Tibial nerve (tissue), 4 donors: ENCODE measurements at regions not wholly inside any gene's neighbourhood (a gene's known extent, or its start where the extent isn't known, plus 50 kb on each side); places are given as distances from the start of the nearest gene placed in this dataset.

Source experiments
- DNase-seq, 2 donors: peaks; one replicate each; pipeline ENCODE4 v3.0.0-alpha.2; 2019; ENCODE audit warnings: low spot score in 2 of 2
- H3K27ac ChIP-seq, 4 donors: fragments of 200-600 bp; sonication (generic) in 3 of 4; one replicate each; pipeline ENCODE4 v1.5.1; 2017 to 2019; ENCODE audit warnings: mild to moderate bottlenecking in 1 of 4
- H3K27me3 ChIP-seq, 2 donors: fragments of 200-600 bp; sonication (generic) in 1 of 2; one replicate each; pipeline versions ENCODE4 v1.5.1 to v1.6.0; 2017 to 2019
- H3K36me3 ChIP-seq, 3 donors: fragments of 200-600 bp; sonication (generic); one replicate each; pipeline ENCODE4 v1.5.1; 2018 to 2019
- H3K4me1 ChIP-seq, 4 donors: fragments of 200-600 bp; sonication (generic) in 3 of 4; one replicate each; pipeline ENCODE4 v1.5.1; 2017 to 2019
- H3K4me3 ChIP-seq, 4 donors: fragments of 200-600 bp; sonication (generic) in 3 of 4; one replicate each; pipeline ENCODE4 v1.5.1; 2017 to 2019; ENCODE audit warnings: mild to moderate bottlenecking in 1 of 4, moderate library complexity in 1 of 4
- H3K9me3 ChIP-seq, 4 donors: fragments of 200-600 bp; sonication (generic) in 3 of 4; one replicate each; pipeline ENCODE4 v1.5.1; 2017 to 2019
- CTCF ChIP-seq, 5 experiments: fragments of 200-600 bp in 3 of 5; fragments of 450-650 bp in 2 of 5; sonication (generic) in 3 of 5; IDR thresholded peaks; one replicate each; pipeline ENCODE4 v1.5.1; 2016 to 2019; ENCODE audit warnings: antibody characterized with exemption in 5 of 5, mild to moderate bottlenecking in 3 of 5, moderate library complexity in 2 of 5
- EP300 ChIP-seq, 2 donors: sonication (generic); formaldehyde crosslinking; IDR thresholded peaks; one replicate each; pipeline ENCODE4 v1.6.1; 2017; ENCODE audit warnings: antibody characterized with exemption in 2 of 2, mild to moderate bottlenecking in 1 of 2
- POLR2A ChIP-seq, 2 donors: fragments of 450-650 bp; IDR thresholded peaks; one replicate each; pipeline ENCODE4 v1.6.1; 2017; ENCODE audit warnings: antibody characterized with exemption in 2 of 2, mild to moderate bottlenecking in 2 of 2, moderate library complexity in 2 of 2
- WGBS, 2 donors: methylation state at CpG; one replicate each; pipeline ENCODE4 v1.1.5; 2018; 5-methylcytosine and 5-hydroxymethylcytosine counted together

- TF ChIP-seq CTCF (IDR thresholded peaks at IDR 0.05), result no peak
- TF ChIP-seq EP300 (IDR thresholded peaks at IDR 0.05), result peak in 1 of 2 donors; percentile 39
- Histone ChIP-seq H3K27me3 (no peaks in the 10 kb centered on the region), H3K9me3 (no peaks in the 10 kb centered on the region), H3K4me1 (peaks cover 0 to 11% (median 0%) of the 10 kb centered on the region in 4 donors), H3K4me3 (no peak overlapping the region), H3K27ac (peak overlapping the region in 1 of 4 donors; percentile 1), H3K36me3 (no peaks in the 10 kb centered on the region)
- DNase-seq, result no peak
- WGBS, 2 donors, result 65 to 68% methylated on average over 3 of the region's 3 CpGs
Measured at GRCh38 chr5:93087326-93087725, 493.7 kb downstream of the NR2F1-AS1 start.

GRCh38 chr5:93082981-93083380 is 498.0 kb downstream of the NR2F1-AS1 start:
- no peak for TF ChIP-seq EP300 (IDR thresholded peaks at IDR 0.05)
- no peak for TF ChIP-seq CTCF (IDR thresholded peaks at IDR 0.05)
- TF ChIP-seq POLR2A (IDR thresholded peaks at IDR 0.05), result no peak
- peaks cover 0 to 9% (median 0%) of the 10 kb centered on the region in 4 donors for H3K4me1 ChIP-seq
- no peaks in the 10 kb centered on the region for H3K27me3 ChIP-seq
- H3K4me3 ChIP-seq, result no peak overlapping the region
- no peak overlapping the region for H3K27ac ChIP-seq
- 90 to 94% methylated on average over 2 of the region's 2 CpGs for WGBS, 2 donors
- H3K36me3 ChIP-seq, result no peaks in the 10 kb centered on the region
- no peaks in the 10 kb centered on the region for H3K9me3 ChIP-seq
- DNase-seq, result no peak

GRCh38 chr5:93079046-93079445 is 502.0 kb downstream of the NR2F1-AS1 start:
- H3K4me1 ChIP-seq, result peaks cover 0 to 14% (median 0%) of the 10 kb centered on the region in 4 donors
- H3K27ac ChIP-seq, result peak overlapping the region in 3 of 4 donors; percentile 14 to 74 (median 67)
- DNase-seq, result no peak
- no peak overlapping the region for H3K4me3 ChIP-seq
- 32 to 57% methylated on average over 2 of the region's 2 CpGs for WGBS, 2 donors
- no peaks in the 10 kb centered on the region for H3K9me3 ChIP-seq
- no peaks in the 10 kb centered on the region for H3K27me3 ChIP-seq
- TF ChIP-seq CTCF (IDR thresholded peaks at IDR 0.05) (no peak), EP300 (IDR thresholded peaks at IDR 0.05) (no peak)
- no peaks in the 10 kb centered on the region for H3K36me3 ChIP-seq

GRCh38 chr5:93078082-93079038 is 502.7 kb downstream of the NR2F1-AS1 start:
- peak overlapping the region in 1 of 4 donors; percentile 24 for H3K4me3 ChIP-seq
- no peaks in the 10 kb centered on the region for H3K9me3 ChIP-seq
- H3K36me3 ChIP-seq, result no peaks in the 10 kb centered on the region
- TF ChIP-seq EP300 (IDR thresholded peaks at IDR 0.05) (peak in 1 of 2 donors; percentile 91), POLR2A (IDR thresholded peaks at IDR 0.05) (no peak)
- no peaks in the 10 kb centered on the region for H3K27me3 ChIP-seq
- WGBS, 2 donors, result 38% methylated on average over 11 of the region's 11 CpGs
- peaks cover 0 to 14% (median 0%) of the 10 kb centered on the region in 4 donors for H3K4me1 ChIP-seq
- H3K27ac ChIP-seq, result peak overlapping the region in 3 of 4 donors; percentile 14 to 74 (median 67)
- DNase-seq, result no peak

GRCh38 chr5:93076566-93076965 is 504.5 kb downstream of the NR2F1-AS1 start:
- WGBS, 2 donors, result 92 to 94% methylated on average over 4 of the region's 4 CpGs
- Histone ChIP-seq H3K4me3 (no peak overlapping the region), H3K4me1 (peaks cover 0 to 14% (median 0%) of the 10 kb centered on the region in 4 donors)

More at GRCh38 chr5:93076566-93076965, 504.5 kb downstream of the NR2F1-AS1 start:
- no peaks in the 10 kb centered on the region for H3K9me3 ChIP-seq
- no peak for DNase-seq
- TF ChIP-seq POLR2A (IDR thresholded peaks at IDR 0.05) (no peak), CTCF (IDR thresholded peaks at IDR 0.05) (no peak), EP300 (IDR thresholded peaks at IDR 0.05) (no peak)
- no peak overlapping the region for H3K27ac ChIP-seq
- no peaks in the 10 kb centered on the region for H3K36me3 ChIP-seq
- H3K27me3 ChIP-seq, result no peaks in the 10 kb centered on the region
